ENCODE measurements at regions not wholly inside any gene's neighbourhood (a gene's known extent, or its start where the extent isn't known, plus 50 kb on each side); places are given as distances from the start of the nearest gene placed in this dataset.

- WGBS, 2 donors: 33 to 45% methylated on average over 15 of the region's 15 CpGs
- Histone ChIP-seq H3K27ac (peak overlapping the region in 2 of 4 donors; percentile 46 to 57), H3K4me3 (peak overlapping the region in 3 of 4 donors; percentile 53 to 62 (median 61)), H3K27me3 (no peaks in the 10 kb centered on the region), H3K36me3 (no peaks in the 10 kb centered on the region), H3K4me1 (peaks cover 0 to 31% (median 20%) of the 10 kb centered on the region in 4 donors), H3K9me3 (no peaks in the 10 kb centered on the region)
- intact Hi-C loops (cut with DNase I): loop anchor here (5.0 kb wide), 1 partner anchor 68 kb away; no protein-coding TSS in a partner anchor
- TF ChIP-seq POLR2AphosphoS5 (IDR thresholded peaks at IDR 0.05) (no peak), POLR2A (IDR thresholded peaks at IDR 0.05) (no peak), CTCF (IDR thresholded peaks at IDR 0.05) (no peak), EP300 (IDR thresholded peaks at IDR 0.05) (no peak)
- no peak for DNase-seq
Measured at GRCh38 chr4:153154007-153154975, 50.0 kb upstream of the TRIM2 start.
